A673 (cell line): ENCODE measurements at regions not wholly inside any gene's neighbourhood (a gene's known extent, or its start where the extent isn't known, plus 50 kb on each side); places are given as distances from the start of the nearest gene placed in this dataset.

Source experiments
- BruUV-seq: library from RNA; stranded (reverse); fragments of 400-500 nt; replicated peaks from 2 replicates; lab custom pipeline; 2021; lab: Mats Ljungman, UMichigan
- CTCF ChIA-PET: fragments of 300-600 bp; sonication (Branson Sonifier 250); formaldehyde crosslinking; loops from one replicate; lab custom pipeline; 2022; ENCODE audit warnings: antibody characterized with exemption; lab: Charles Lee
- POLR2A ChIA-PET: fragments of 300-600 bp; sonication (Branson Sonifier 250); formaldehyde crosslinking; loops from one replicate; lab custom pipeline; 2022; ENCODE audit warnings: antibody characterized with exemption; ENCODE audit not compliant: low non-redundant PET; lab: Charles Lee
- DNase-seq: peaks from one replicate; pipeline ENCODE4 v3.0.0-alpha.2; 2015; ENCODE audit warnings: low spot score
- H3K27ac ChIP-seq: fragments of 200-600 bp; sonication (generic); 2 replicates; pipeline ENCODE4 v1.5.1; 2016; ENCODE audit warnings: mixed run types, low read depth, mild to moderate bottlenecking, mixed read lengths, antibody characterized with exemption, low read length; ENCODE audit not compliant: poor library complexity, severe bottlenecking
- H3K27me3 ChIP-seq: fragments of 200-600 bp; sonication (generic); replicated peaks from 2 replicates; pipeline ENCODE4 v1.6.1; 2017; ENCODE audit warnings: mixed run types, low read depth, mild to moderate bottlenecking, mixed read lengths, antibody characterized with exemption, low read length; ENCODE audit not compliant: insufficient read depth, poor library complexity
- H3K36me3 ChIP-seq: fragments of 200-600 bp; sonication (generic); 2 replicates; pipeline ENCODE4 v1.6.1; 2016; ENCODE audit warnings: mixed run types, mild to moderate bottlenecking, mixed read lengths, antibody characterized with exemption, low read length; ENCODE audit not compliant: insufficient read depth, poor library complexity, severe bottlenecking
- H3K4me1 ChIP-seq: fragments of 200-600 bp; sonication (generic); 2 replicates; pipeline ENCODE4 v1.6.1; 2017; ENCODE audit warnings: mixed run types, mild to moderate bottlenecking, mixed read lengths, antibody characterized with exemption, low read length; ENCODE audit not compliant: insufficient read depth, poor library complexity, severe bottlenecking
- H3K4me3 ChIP-seq: fragments of 200-600 bp; sonication (generic); 2 replicates; pipeline ENCODE4 v1.5.1; 2016; ENCODE audit warnings: low read depth, mixed run types, mild to moderate bottlenecking, mixed read lengths, low read length; ENCODE audit not compliant: poor library complexity, severe bottlenecking
- H3K9me3 ChIP-seq: fragments of 200-600 bp; sonication (generic); 2 replicates; pipeline ENCODE4 v1.6.1; 2016; ENCODE audit warnings: mixed run types, low read depth, mild to moderate bottlenecking, mixed read lengths, antibody characterized with exemption, low read length; ENCODE audit not compliant: poor library complexity, severe bottlenecking
- CTCF ChIP-seq: fragments of 300-800, 200-600 bp; sonication (generic); conservative IDR thresholded peaks from 2 replicates; pipeline ENCODE4 v1.5.1; 2017; ENCODE audit warnings: low read depth, mild to moderate bottlenecking, antibody characterized with exemption, low read length, moderate library complexity, mixed read lengths
- EZH2 ChIP-seq: fragments of 200-600 bp; sonication (generic); IDR thresholded peaks from 2 replicates; pipeline ENCODE4 v1.6.1; 2017; ENCODE audit warnings: borderline replicate concordance, low read depth, mild to moderate bottlenecking, mixed read lengths, antibody characterized with exemption, low read length; ENCODE audit not compliant: poor library complexity, severe bottlenecking
- intact Hi-C: fragments of 100-400 bp; cut with micrococcal nuclease; formaldehyde crosslinking; loops from one replicate; pipeline ENCODE4 v1.10.0; 2022; ENCODE audit not compliant: unreplicated experiment

DNA sequence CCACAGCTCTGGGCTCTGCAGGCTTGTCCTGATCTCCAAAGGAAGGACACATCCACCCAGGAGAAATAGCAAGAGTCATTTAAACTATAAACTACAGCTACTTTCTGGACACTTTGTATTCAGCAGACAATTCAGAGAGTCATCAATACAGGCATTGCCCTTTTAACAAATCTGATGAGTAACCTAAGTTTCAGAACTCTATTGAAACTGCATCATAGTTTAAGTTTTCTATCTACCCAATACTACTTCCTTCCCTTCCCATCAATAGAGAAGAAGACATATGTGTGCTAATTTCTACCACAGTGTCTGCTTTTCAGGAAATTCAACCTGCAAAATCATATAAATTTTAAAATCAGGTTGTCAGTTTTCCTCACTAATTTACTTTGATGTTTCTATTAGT is 736.5 kb downstream of the IGSF11 start:
- H3K4me1 ChIP-seq: no peaks in the 10 kb centered on the region
- ChIA-PET CTCF (no interaction called here), POLR2A (no interaction called here)
- no peaks in the 10 kb centered on the region for H3K9me3 ChIP-seq
- H3K36me3 ChIP-seq: no peaks in the 10 kb centered on the region
- no peak overlapping the region for H3K4me3 ChIP-seq
- intact Hi-C loops: no loop called here
- DNase-seq: no peak
- no peak overlapping the region for H3K27ac ChIP-seq
- BruUV-seq: no TSS peak
- TF ChIP-seq EZH2: no peak
- H3K27me3 ChIP-seq: no peaks in the 10 kb centered on the region

DNA sequence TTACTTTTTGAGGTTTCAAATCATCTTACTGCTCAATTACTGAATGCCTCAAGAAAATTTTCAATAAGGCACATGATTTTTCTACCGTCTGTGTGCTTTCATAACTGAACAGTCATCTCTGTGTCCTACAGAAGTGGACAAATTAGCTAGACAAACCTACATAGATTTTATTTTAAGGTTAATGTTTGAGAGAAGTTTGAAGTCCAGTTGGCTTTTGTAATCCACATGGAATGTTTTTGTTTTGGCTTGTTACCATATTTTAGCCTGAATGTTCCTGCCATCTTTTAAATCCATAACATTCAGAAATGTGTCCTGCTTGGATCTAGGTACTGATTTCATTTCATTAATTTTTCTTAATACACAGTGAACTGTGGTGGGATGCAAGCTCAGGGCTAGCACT is 730.1 kb downstream of the IGSF11 start:
- CTCF ChIA-PET: no interaction called here
- intact Hi-C loops: no loop called here
- TF ChIP-seq CTCF (no peak), EZH2 (no peak)

GRCh38 chr3:118332699-118333098 is 701.9 kb downstream of the IGSF11 start:
- ChIA-PET CTCF (no interaction called here), POLR2A (no interaction called here)
- no peak overlapping the region for H3K27ac ChIP-seq
- no peak for DNase-seq
- TF ChIP-seq EZH2: no peak
- no peak for TF ChIP-seq CTCF
- no peaks in the 10 kb centered on the region for H3K27me3 ChIP-seq
- intact Hi-C loops: no loop called here
- no peaks in the 10 kb centered on the region for H3K9me3 ChIP-seq
- no peaks in the 10 kb centered on the region for H3K36me3 ChIP-seq
- BruUV-seq: no TSS peak
- H3K4me3 ChIP-seq: no peak overlapping the region
- no peaks in the 10 kb centered on the region for H3K4me1 ChIP-seq

More for the DNA sequence above, 730.1 kb downstream of the IGSF11 start:
- BruUV-seq: no TSS peak
- no peak for DNase-seq
- POLR2A ChIA-PET: no interaction called here
- Histone ChIP-seq H3K27ac (no peak overlapping the region), H3K9me3 (peaks cover 4% of the 10 kb centered on the region), H3K36me3 (no peaks in the 10 kb centered on the region), H3K4me1 (no peaks in the 10 kb centered on the region), H3K4me3 (no peak overlapping the region), H3K27me3 (no peaks in the 10 kb centered on the region)

DNA sequence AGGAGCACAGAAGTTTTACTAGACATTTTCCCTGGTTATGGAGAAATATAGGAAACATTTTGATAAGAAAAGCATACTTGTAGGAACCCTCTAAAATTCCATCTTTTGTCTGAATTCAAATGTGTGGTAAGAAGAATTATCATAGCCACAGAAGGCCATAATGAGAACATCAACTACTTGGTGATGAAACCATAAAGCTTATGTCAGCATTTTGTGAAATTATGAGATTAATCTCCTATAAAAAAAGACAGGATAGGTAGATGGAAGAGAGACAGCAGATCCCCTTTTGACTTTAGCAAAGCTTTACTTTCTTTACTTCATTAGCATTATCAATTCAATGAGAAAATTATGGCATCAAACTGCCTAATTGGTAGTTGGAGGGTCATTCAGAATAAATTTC is 697.0 kb downstream of the IGSF11 start:
- H3K36me3 ChIP-seq: no peaks in the 10 kb centered on the region
- H3K27ac ChIP-seq: no peak overlapping the region
- no peaks in the 10 kb centered on the region for H3K27me3 ChIP-seq
- CTCF ChIA-PET: no interaction called here
- TF ChIP-seq CTCF (no peak), EZH2 (no peak)
- no peak overlapping the region for H3K4me3 ChIP-seq
- POLR2A ChIA-PET: no interaction called here
- BruUV-seq: no TSS peak
- no peaks in the 10 kb centered on the region for H3K9me3 ChIP-seq
- no peak for DNase-seq
- intact Hi-C loops: no loop called here
- no peaks in the 10 kb centered on the region for H3K4me1 ChIP-seq
